HG03097 (cell line): ENCODE measurements at regions not wholly inside any gene's neighbourhood (a gene's known extent, or its start where the extent isn't known, plus 50 kb on each side); places are given as distances from the start of the nearest gene placed in this dataset.

Source experiments
- ATAC-seq: cut with Tn5 transposase; IDR thresholded peaks from one replicate; pipeline ENCODE4 v1.9.1; 2021; ENCODE audit not compliant: unreplicated experiment, low FRiP score

DNA sequence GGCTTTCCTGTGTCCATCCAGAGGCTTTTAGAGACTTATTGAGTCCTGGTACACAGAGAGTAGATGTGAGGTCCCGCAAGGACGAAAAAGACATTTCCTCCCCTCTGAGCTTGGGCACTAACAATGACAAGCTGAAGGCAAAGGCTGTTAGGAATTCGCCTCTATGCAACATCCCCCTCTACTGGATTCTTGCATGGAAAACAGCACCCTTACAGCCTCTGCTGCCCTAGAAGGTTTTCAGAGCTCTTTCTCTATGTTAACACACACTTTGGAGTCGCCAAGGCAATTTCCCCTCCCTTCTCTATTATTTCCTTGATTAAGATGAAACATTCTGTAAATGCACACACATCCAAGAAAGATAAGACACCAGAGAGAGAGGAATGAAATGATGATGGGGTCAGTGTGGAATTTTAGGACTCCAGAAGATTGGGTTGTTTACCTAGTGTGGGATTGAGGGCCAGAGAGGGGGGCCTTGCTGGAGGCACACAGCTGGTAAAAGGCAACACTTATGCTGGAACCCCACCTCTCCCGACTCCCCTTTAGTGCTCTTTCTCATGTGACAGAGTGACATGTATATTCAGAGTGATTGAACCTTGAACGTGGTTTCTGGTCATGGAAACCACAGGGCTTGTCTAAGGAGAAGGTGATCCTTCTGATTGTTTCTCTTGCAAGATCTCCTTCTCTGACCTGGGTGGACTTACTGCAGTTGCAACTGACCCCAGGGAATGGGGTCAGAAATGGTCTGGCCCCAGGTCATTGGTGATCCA, 300.7 kb downstream of the CLIC5 start:
- no peak for ATAC-seq

DNA sequence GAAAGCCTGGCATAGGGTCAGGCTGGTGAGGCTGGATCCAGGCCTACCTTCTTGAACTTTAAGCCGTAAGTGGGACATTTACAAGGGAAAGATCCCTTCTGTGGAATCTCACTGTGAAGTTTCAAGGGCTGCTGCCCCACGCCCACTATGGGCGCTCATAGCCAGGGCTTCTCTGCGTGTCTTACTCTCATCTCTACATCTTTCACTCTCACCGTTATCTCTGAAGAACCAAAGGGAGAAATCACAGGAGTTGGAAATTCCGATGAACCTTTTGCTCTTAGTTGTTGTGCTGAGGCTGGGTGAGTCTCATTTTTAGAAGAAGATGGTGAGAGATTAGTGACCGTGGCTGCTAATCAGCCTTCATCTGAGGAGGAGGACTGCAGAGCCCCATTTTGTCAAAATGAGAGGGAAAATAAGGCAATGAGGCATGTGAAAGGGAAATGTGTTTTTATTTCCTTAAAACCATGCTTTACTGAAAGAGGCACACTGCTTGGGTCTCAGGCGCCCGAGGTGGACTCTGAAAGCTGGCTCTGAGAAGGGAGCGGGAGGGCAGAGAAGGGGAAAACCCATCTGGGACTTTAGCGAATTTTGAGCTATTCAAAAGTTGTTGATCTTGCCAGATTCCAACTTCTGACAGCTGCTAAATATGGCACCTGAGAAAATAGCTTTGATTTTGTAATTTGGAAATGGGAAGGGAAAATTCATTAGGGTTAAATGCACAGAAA, 301.5 kb downstream of the CLIC5 start:
- no peak for ATAC-seq
